ENCODE measurements at regions not wholly inside any gene's neighbourhood (a gene's known extent, or its start where the extent isn't known, plus 50 kb on each side); places are given as distances from the start of the nearest gene placed in this dataset.

GRCh38 chr2:234162861-234163260 is 112.4 kb downstream of the SPP2 start:
- Histone ChIP-seq H2AFZ (ENCODE audit: low read depth, low read length, poor library complexity, severe bottlenecking) (no peak overlapping the region), H3K9me2 (ENCODE audit: insufficient read depth) (no peaks in the 10 kb centered on the region), H3K4me2 (ENCODE audit: low read length) (no peak overlapping the region), H3K36me3 (ENCODE audit: control insufficient read depth in 1 of 2, insufficient read depth in 2 of 2, low read length in 2 of 2) (no peaks in the 10 kb centered on the region), H3K4me1 (ENCODE audit: control insufficient read depth in 1 of 2, insufficient read depth in 2 of 2, low read length in 2 of 2) (peaks cover 7 to 9% of the 10 kb centered on the region in 2 experiments; a peak in 3 of 4 replicates), H3K27ac (ENCODE audit: low read depth, low read length) (no peak overlapping the region), H3K27me3 (ENCODE audit: insufficient read depth, low read length) (no peaks in the 10 kb centered on the region), H3K9me3 (ENCODE audit: control insufficient read depth in 1 of 2, insufficient read depth in 1 of 2, low read depth in 1 of 2, low read length in 2 of 2) (no peaks in the 10 kb centered on the region), H3K79me2 (ENCODE audit: insufficient read depth, low read length) (no peaks in the 10 kb centered on the region), H3K4me3 (replicated peaks in 1 of 2; ENCODE audit: low read depth in 1 of 2, low read length in 2 of 2) (no peak overlapping the region), H4K20me1 (ENCODE audit: insufficient read depth) (no peaks in the 10 kb centered on the region), H3K9ac (ENCODE audit: low read length) (no peak overlapping the region)
- ATAC-seq (no peak), DNase-seq (ENCODE audit: low read depth, low spot score) (no peak)
- BruUV-seq (replicated peaks), result no TSS peak
- POLR2A ChIA-PET, result no interaction called here
- intact Hi-C loops (cut with micrococcal nuclease), result no loop called here
- CTCF ChIA-PET, result no interaction called here
- TF ChIP-seq POLR2A (IDR thresholded peaks at IDR 0.05; ENCODE audit: borderline replicate concordance, extremely low read depth, insufficient read depth, insufficient read length) (no peak), SP1 (IDR thresholded peaks at IDR 0.05; ENCODE audit: low read depth) (no peak), EZH2 (IDR thresholded peaks at IDR 0.05) (no peak), SRF (IDR thresholded peaks at IDR 0.05; ENCODE audit: low read depth) (no peak), POLR2AphosphoS5 (IDR thresholded peaks at IDR 0.05; ENCODE audit: low read depth, low read length) (no peak), EGR1 (IDR thresholded peaks at IDR 0.05; ENCODE audit: low read depth) (no peak), EZH2phosphoT487 (IDR thresholded peaks at IDR 0.05; ENCODE audit: borderline replicate concordance) (no peak)
- TF ChIP-seq, protein P1, sequence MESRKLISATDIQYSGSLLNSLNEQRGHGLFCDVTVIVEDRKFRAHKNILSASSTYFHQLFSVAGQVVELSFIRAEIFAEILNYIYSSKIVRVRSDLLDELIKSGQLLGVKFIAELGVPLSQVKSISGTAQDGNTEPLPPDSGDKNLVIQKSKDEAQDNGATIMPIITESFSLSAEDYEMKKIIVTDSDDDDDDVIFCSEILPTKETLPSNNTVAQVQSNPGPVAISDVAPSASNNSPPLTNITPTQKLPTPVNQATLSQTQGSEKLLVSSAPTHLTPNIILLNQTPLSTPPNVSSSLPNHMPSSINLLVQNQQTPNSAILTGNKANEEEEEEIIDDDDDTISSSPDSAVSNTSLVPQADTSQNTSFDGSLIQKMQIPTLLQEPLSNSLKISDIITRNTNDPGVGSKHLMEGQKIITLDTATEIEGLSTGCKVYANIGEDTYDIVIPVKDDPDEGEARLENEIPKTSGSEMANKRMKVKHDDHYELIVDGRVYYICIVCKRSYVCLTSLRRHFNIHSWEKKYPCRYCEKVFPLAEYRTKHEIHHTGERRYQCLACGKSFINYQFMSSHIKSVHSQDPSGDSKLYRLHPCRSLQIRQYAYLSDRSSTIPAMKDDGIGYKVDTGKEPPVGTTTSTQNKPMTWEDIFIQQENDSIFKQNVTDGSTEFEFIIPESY (IDR thresholded peaks at IDR 0.05; ENCODE audit: extremely low read depth, insufficient replicate concordance, low read length), result no peak
- TF ChIP-seq, protein P2, sequence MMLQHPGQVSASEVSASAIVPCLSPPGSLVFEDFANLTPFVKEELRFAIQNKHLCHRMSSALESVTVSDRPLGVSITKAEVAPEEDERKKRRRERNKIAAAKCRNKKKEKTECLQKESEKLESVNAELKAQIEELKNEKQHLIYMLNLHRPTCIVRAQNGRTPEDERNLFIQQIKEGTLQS (IDR thresholded peaks at IDR 0.05), result no peak
- TF ChIP-seq, protein P3, sequence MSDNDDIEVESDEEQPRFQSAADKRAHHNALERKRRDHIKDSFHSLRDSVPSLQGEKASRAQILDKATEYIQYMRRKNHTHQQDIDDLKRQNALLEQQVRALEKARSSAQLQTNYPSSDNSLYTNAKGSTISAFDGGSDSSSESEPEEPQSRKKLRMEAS (IDR thresholded peaks at IDR 0.05), result no peak
- RAD21 ChIA-PET (ENCODE audit: low non-redundant PET in 1 of 2, low total read pairs in 2 of 2, uncharacterized antibody in 2 of 2, unreplicated experiment in 2 of 2), result no interaction called here

All from HCT116 (cell line).